HCT116 (cell line): ENCODE measurements at regions not wholly inside any gene's neighbourhood (a gene's known extent, or its start where the extent isn't known, plus 50 kb on each side); places are given as distances from the start of the nearest gene placed in this dataset.

ENCODE experiments used
- ATAC-seq: fragments of 200-7000 bp; cut with Tn5 transposase; 2 replicates; pipeline ENCODE4 v1.9.1; 2020; ENCODE audit warnings: mild to moderate bottlenecking, moderate library complexity
- BruUV-seq: library from RNA; stranded (reverse); fragments of 400-500 nt; replicated peaks from 2 replicates; lab custom pipeline; 2021; lab: Mats Ljungman, UMichigan
- CTCF ChIA-PET: fragments of 300-600 bp; sonication (Branson Sonifier 250); formaldehyde crosslinking; loops from one replicate; lab custom pipeline; 2021; ENCODE audit warnings: antibody characterized with exemption; lab: Charles Lee
- POLR2A ChIA-PET: fragments of 300-600, 350-600 bp; sonication (Branson Sonifier 250); formaldehyde crosslinking; loops from one replicate; lab custom pipeline; 2021; ENCODE audit warnings: antibody characterized with exemption; lab: Charles Lee
- RAD21 ChIA-PET, 2 experiments: fragments of 300-600 bp; sonication (Branson Sonifier 250); formaldehyde crosslinking; loops; one replicate each; lab custom pipeline; 2023; ENCODE audit warnings: low total read pairs in 2 of 2; ENCODE audit not compliant: uncharacterized antibody in 2 of 2, unreplicated experiment in 2 of 2, low non-redundant PET in 1 of 2; lab: Charles Lee
- DNase-seq: peaks from one replicate; pipeline ENCODE4 v3.0.0-alpha.2; 2010; ENCODE audit warnings: low read depth, low spot score
- H2AFZ ChIP-seq: fragments of 200-600 bp; shearing (Covaris generic), sonication (generic); 2 replicates; pipeline ENCODE4 v1.6.1; 2017; ENCODE audit warnings: low read depth, mixed run types, mixed read lengths, antibody characterized with exemption, low read length; ENCODE audit not compliant: poor library complexity, severe bottlenecking
- H3K27ac ChIP-seq: 2 replicates; pipeline ENCODE4 v1.5.1; 2012; ENCODE audit warnings: low read depth, low read length
- H3K27me3 ChIP-seq: fragments of 200-600 bp; sonication (generic); 2 replicates; pipeline ENCODE4 v1.6.1; 2016; ENCODE audit warnings: mixed run types, low read length, mixed read lengths; ENCODE audit not compliant: insufficient read depth
- H3K36me3 ChIP-seq, 2 experiments: fragments of 200-500 bp in 1 of 2; fragments of 200-600 bp in 1 of 2; sonication (Bioruptor generic) in 1 of 2; sonication (generic) in 1 of 2; 2 replicates each; pipeline versions ENCODE4 v1.5.1 to v1.6.1; 2014 to 2016; ENCODE audit warnings: low read length in 2 of 2, inconsistent platforms in 1 of 2, mixed read lengths in 1 of 2, mixed run types in 1 of 2; ENCODE audit not compliant: insufficient read depth in 2 of 2, control insufficient read depth in 1 of 2
- H3K4me1 ChIP-seq, 2 experiments: fragments of 200-600 bp in 1 of 2; sonication (generic) in 1 of 2; 2 replicates each; pipeline versions ENCODE4 v1.5.1 to v1.6.1; 2012 to 2017; ENCODE audit warnings: low read length in 2 of 2, inconsistent platforms in 1 of 2, mild to moderate bottlenecking in 1 of 2, mixed read lengths in 1 of 2, mixed run types in 1 of 2, moderate library complexity in 1 of 2; ENCODE audit not compliant: insufficient read depth in 2 of 2, control insufficient read depth in 1 of 2
- H3K4me2 ChIP-seq: fragments of 200-600 bp; sonication (generic); 2 replicates; pipeline ENCODE4 v1.6.1; 2017; ENCODE audit warnings: mixed run types, low read length, mixed read lengths
- H3K4me3 ChIP-seq, 2 experiments: fragments of 200-600 bp in 1 of 2; sonication (generic) in 1 of 2; replicated peaks in 1 of 2; 2 replicates each; pipeline ENCODE4 v1.5.1; 2011 to 2016; ENCODE audit warnings: low read length in 2 of 2, control low read depth in 1 of 2, low read depth in 1 of 2, mild to moderate bottlenecking in 1 of 2, mixed read lengths in 1 of 2, mixed run types in 1 of 2
- H3K79me2 ChIP-seq: fragments of 200-600 bp; sonication (generic); 2 replicates; pipeline ENCODE4 v1.6.1; 2017; ENCODE audit warnings: mild to moderate bottlenecking, mixed run types, low read length, moderate library complexity, mixed read lengths; ENCODE audit not compliant: insufficient read depth
- H3K9ac ChIP-seq: fragments of 200-600 bp; sonication (generic); 2 replicates; pipeline ENCODE4 v1.6.1; 2016; ENCODE audit warnings: low read length, mixed read lengths
- H3K9me2 ChIP-seq: fragments of 200-600 bp; sonication (generic), shearing (Covaris generic); 2 replicates; pipeline ENCODE4 v1.6.1; 2017; ENCODE audit warnings: mixed run types, mild to moderate bottlenecking, moderate library complexity; ENCODE audit not compliant: insufficient read depth
- H3K9me3 ChIP-seq, 2 experiments: fragments of 200-500 bp in 1 of 2; fragments of 200-600 bp in 1 of 2; sonication (Bioruptor generic) in 1 of 2; sonication (generic) in 1 of 2; 2 replicates each; pipeline ENCODE4 v1.6.1; 2014 to 2017; ENCODE audit warnings: low read length in 2 of 2, mixed read lengths in 2 of 2, inconsistent platforms in 1 of 2, low read depth in 1 of 2, mild to moderate bottlenecking in 1 of 2, mixed run types in 1 of 2, moderate library complexity in 1 of 2; ENCODE audit not compliant: control insufficient read depth in 1 of 2, insufficient read depth in 1 of 2
- H4K20me1 ChIP-seq: fragments of 200-600 bp; sonication (generic), shearing (Covaris generic); 2 replicates; pipeline ENCODE4 v1.6.1; 2017; ENCODE audit warnings: mixed run types, mild to moderate bottlenecking, moderate library complexity; ENCODE audit not compliant: insufficient read depth
- CEBPB ChIP-seq: IDR thresholded peaks from 2 replicates; pipeline ENCODE4 v1.6.1; 2012; ENCODE audit warnings: low read depth
- CTCF ChIP-seq, 3 experiments: fragments of 200-600 bp in 1 of 3; sonication (generic) in 1 of 3; IDR thresholded peaks in 2 of 3; conservative IDR thresholded peaks in 1 of 3; 2 replicates each; pipeline ENCODE4 v1.5.1; 2012 to 2017; ENCODE audit warnings: low read depth in 2 of 3, low read length in 2 of 3, antibody characterized with exemption in 1 of 3, borderline replicate concordance in 1 of 3, control low read depth in 1 of 3, mild to moderate bottlenecking in 1 of 3, mixed read lengths in 1 of 3, mixed run types in 1 of 3, moderate library complexity in 1 of 3; ENCODE audit not compliant: insufficient read depth in 1 of 3
- EZH2phosphoT487 ChIP-seq: fragments of 200-600 bp; IDR thresholded peaks from 2 replicates; pipeline ENCODE4 v1.6.1; 2018; ENCODE audit warnings: antibody characterized with exemption, borderline replicate concordance
- JUND ChIP-seq: IDR thresholded peaks from 2 replicates; pipeline ENCODE4 v1.6.1; 2012
- RAD21 ChIP-seq: IDR thresholded peaks from 2 replicates; pipeline ENCODE4 v1.6.1; 2012; ENCODE audit warnings: low read depth, mild to moderate bottlenecking
- TCF7L2 ChIP-seq: IDR thresholded peaks from 2 replicates; pipeline ENCODE4 v1.7.0; 2011; ENCODE audit warnings: borderline replicate concordance, inconsistent platforms; ENCODE audit not compliant: insufficient read depth, insufficient read length; ENCODE audit errors: extremely low read depth
- ZFX ChIP-seq: fragments of 450-650 bp; IDR thresholded peaks from 2 replicates; pipeline ENCODE4 v1.6.1; 2017
- intact Hi-C: fragments of 100-400 bp; cut with micrococcal nuclease; formaldehyde crosslinking; loops from 2 replicates; pipeline ENCODE4 v1.10.0; 2022
- TF ChIP-seq, protein P1 (sequence below): IDR thresholded peaks from 2 replicates; pipeline ENCODE4 v1.6.1; 2012; ENCODE audit warnings: low read depth

GRCh38 chr18:29008809-29009208 is 831.9 kb upstream of the CDH2 start (continued):
- TF ChIP-seq, protein P1, sequence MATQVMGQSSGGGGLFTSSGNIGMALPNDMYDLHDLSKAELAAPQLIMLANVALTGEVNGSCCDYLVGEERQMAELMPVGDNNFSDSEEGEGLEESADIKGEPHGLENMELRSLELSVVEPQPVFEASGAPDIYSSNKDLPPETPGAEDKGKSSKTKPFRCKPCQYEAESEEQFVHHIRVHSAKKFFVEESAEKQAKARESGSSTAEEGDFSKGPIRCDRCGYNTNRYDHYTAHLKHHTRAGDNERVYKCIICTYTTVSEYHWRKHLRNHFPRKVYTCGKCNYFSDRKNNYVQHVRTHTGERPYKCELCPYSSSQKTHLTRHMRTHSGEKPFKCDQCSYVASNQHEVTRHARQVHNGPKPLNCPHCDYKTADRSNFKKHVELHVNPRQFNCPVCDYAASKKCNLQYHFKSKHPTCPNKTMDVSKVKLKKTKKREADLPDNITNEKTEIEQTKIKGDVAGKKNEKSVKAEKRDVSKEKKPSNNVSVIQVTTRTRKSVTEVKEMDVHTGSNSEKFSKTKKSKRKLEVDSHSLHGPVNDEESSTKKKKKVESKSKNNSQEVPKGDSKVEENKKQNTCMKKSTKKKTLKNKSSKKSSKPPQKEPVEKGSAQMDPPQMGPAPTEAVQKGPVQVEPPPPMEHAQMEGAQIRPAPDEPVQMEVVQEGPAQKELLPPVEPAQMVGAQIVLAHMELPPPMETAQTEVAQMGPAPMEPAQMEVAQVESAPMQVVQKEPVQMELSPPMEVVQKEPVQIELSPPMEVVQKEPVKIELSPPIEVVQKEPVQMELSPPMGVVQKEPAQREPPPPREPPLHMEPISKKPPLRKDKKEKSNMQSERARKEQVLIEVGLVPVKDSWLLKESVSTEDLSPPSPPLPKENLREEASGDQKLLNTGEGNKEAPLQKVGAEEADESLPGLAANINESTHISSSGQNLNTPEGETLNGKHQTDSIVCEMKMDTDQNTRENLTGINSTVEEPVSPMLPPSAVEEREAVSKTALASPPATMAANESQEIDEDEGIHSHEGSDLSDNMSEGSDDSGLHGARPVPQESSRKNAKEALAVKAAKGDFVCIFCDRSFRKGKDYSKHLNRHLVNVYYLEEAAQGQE: no peak

DNA sequence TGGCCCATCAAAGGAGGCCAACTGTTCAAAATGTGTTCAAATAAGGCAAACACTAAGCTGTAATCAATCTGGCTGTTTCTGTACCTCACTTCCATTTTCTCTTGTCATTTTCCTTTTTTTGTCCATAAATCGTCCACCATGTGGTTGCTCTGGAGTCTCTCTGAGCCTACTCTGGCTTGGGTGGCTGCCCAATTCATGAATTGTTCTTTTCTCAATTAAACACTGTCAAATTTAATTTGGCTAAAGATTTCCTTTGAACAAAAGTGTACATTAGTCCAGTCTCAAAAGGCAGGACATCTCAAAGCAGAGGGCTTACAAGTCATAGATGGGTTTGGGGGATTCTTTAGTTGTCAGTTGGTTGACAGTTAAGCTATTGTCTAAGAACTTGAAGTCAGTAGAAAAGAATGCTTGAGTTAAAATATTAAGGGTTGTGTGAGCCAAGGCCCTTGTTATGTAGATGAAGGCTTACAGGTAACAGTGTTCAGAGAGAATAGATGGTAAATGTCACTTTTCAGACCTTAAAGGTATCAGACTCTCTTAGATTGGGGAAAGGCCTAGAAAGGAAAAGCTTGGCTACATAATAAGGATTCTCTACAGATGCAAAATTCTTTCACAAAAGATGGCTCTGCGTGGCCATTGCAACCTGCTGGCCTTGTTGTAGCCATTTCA is 831.2 kb upstream of the CDH2 start:
- no peak for ATAC-seq

GRCh38 chr18:29004921-29005320 is 828.0 kb upstream of the CDH2 start:
- H4K20me1 ChIP-seq: no peaks in the 10 kb centered on the region
- no peak overlapping the region for H3K4me3 ChIP-seq
- no peak overlapping the region for H3K4me2 ChIP-seq
- RAD21 ChIA-PET: no interaction called here
- no peaks in the 10 kb centered on the region for H3K9me2 ChIP-seq
- H3K27ac ChIP-seq: no peak overlapping the region
- no peaks in the 10 kb centered on the region for H3K36me3 ChIP-seq
- TF ChIP-seq JUND: no peak
- TF ChIP-seq CTCF (IDR thresholded peaks at IDR 0.05 in 2 of 3, conservative IDR thresholded peaks at IDR 0.05 in 1 of 3; ENCODE audit: borderline replicate concordance in 1 of 3, insufficient read depth in 1 of 3, low read depth in 2 of 3, low read length in 2 of 3): no peak
- no peak for TF ChIP-seq EZH2phosphoT487
- TF ChIP-seq ZFX: no peak
- TF ChIP-seq TCF7L2: no peak
- no peak for TF ChIP-seq CEBPB
- no peak for DNase-seq
- no peak overlapping the region for H2AFZ ChIP-seq
- intact Hi-C loops: no loop called here
- H3K9ac ChIP-seq: no peak overlapping the region
- no peaks in the 10 kb centered on the region for H3K79me2 ChIP-seq
- H3K4me1 ChIP-seq: no peaks in the 10 kb centered on the region
- H3K27me3 ChIP-seq: no peaks in the 10 kb centered on the region
- no peak for ATAC-seq
- POLR2A ChIA-PET: no interaction called here
- CTCF ChIA-PET: interaction anchor here (1.7 kb wide), 1 partner anchor 10 kb away, joined by 4 read pairs; no protein-coding TSS in a partner anchor
- H3K9me3 ChIP-seq: peaks cover 0 to 4% of the 10 kb centered on the region in 2 experiments; a peak in 1 of 4 replicates
- BruUV-seq: no TSS peak

More for the DNA sequence above, 831.2 kb upstream of the CDH2 start:
- DNase-seq: no peak
- POLR2A ChIA-PET: no interaction called here
- Histone ChIP-seq H3K27me3 (no peaks in the 10 kb centered on the region), H4K20me1 (no peaks in the 10 kb centered on the region), H2AFZ (no peak overlapping the region), H3K36me3 (no peaks in the 10 kb centered on the region), H3K27ac (no peak overlapping the region), H3K4me2 (no peak overlapping the region), H3K9me2 (no peaks in the 10 kb centered on the region), H3K9ac (no peak overlapping the region), H3K79me2 (no peaks in the 10 kb centered on the region), H3K4me3 (no peak overlapping the region), H3K4me1 (no peaks in the 10 kb centered on the region), H3K9me3 (no peaks in the 10 kb centered on the region)
- intact Hi-C loops: no loop called here
- no TSS peak for BruUV-seq
- CTCF ChIA-PET: no interaction called here
- no peak for TF ChIP-seq RAD21
- RAD21 ChIA-PET: no interaction called here
